Activated T-helper 9 cell treated with anti-CD3 and anti-CD28 coated beads, Interleukin-2, amount 50 U/mL, for 16 hours (primary cell): ENCODE measurements at regions not wholly inside any gene's neighbourhood (a gene's known extent, or its start where the extent isn't known, plus 50 kb on each side); places are given as distances from the start of the nearest gene placed in this dataset.

Source experiments
- DNase-seq: peaks from one replicate; pipeline ENCODE4 v3.0.0-alpha.2; 2020; ENCODE audit warnings: low read depth

GRCh38 chr4:180898305-180898704 lies 1344.9 kb upstream of the TENM3 start:
- no peak for DNase-seq

GRCh38 chr4:180900781-180901180 lies 1342.4 kb upstream of the TENM3 start:
- no peak for DNase-seq

DNA sequence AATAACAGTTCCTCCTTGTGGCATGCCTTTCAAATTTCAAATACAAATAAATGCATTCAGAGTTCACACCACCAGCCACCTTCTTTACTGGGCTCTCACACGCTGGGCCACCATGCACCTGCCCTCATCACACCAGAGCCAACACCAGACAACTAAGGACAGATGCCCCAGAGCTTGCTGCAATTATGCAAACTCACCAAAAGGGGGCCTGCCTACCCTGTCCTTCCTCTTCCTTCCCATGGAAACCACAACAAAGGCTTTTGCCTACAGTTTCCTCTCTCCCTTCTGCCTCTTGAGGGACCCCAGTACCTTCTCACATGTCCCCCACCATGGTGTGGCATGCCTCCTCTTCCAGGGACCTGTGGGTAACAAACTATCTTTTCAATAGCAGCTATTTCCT lies 1333.9 kb upstream of the TENM3 start:
- no peak for DNase-seq

- DNase-seq, result no peak
Measured at GRCh38 chr4:180913750-180914149, 1329.5 kb upstream of the TENM3 start.

- DNase-seq, result no peak
Measured at GRCh38 chr4:180923486-180923885, 1319.7 kb upstream of the TENM3 start.

DNA sequence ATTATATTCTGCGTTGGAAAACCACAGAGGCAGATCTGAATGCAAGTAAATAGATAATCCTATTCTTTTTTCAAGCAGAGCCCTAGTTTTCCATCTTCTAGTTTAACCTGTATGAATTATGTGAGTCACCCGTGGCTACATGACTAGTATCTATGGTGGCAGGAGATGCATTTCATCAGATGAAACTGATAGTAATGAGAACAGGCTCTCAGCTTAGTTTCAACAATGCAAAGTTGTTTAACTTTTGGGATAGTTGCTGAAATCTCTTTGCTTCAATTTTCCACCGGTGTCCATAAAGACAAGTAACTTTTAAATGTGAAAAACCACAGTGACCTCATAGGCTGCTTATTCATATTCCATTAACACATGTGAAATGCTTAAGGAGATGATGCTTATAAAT lies 1317.4 kb upstream of the TENM3 start:
- DNase-seq, result no peak

GRCh38 chr4:180926277-180926676 lies 1316.9 kb upstream of the TENM3 start:
- no peak for DNase-seq

- no peak for DNase-seq
Measured at GRCh38 chr4:180932370-180933001, 1310.7 kb upstream of the TENM3 start.

DNA sequence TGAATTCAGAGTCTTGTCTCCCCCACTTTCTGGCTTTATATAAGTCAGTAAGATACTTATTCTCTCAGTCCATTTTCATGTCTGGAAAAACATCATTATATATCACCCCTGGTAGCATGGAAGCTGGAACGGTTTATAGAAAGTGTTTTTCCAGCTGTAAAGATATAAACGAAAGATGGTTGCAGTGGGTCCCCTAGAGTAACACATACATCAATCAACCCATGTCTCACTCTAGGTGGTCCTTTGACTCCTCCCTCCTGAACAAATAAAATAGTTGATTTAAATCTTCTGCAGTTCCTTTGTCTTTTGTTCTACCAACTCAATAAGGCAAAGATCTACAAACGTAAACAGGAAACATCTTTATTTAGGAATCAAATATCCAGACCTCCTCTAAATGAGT lies 1306.1 kb upstream of the TENM3 start:
- DNase-seq, result no peak

GRCh38 chr4:180940680-180941079 lies 1302.5 kb upstream of the TENM3 start:
- DNase-seq, result no peak

- DNase-seq, result no peak
Measured at GRCh38 chr4:180942367-180942916, 1300.8 kb upstream of the TENM3 start.

DNA sequence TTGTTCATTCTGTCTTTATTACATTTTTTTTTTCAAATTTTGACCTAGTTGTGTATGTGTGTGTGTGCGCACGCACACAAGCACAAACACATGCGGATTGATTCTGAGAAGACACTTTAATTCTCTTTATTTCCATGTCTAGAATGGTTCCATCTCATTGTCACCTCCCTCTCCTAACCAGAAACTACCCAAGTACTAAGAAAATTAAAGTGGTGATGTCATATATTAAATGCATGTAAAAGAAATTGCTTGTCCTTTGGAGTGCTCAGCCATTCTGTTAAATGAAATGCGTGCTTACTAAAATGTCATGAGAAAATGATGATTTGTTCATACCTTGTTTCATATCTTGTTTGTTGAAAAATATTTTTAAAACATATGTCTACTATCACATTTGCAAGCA lies 1297.0 kb upstream of the TENM3 start:
- DNase-seq, result no peak

DNA sequence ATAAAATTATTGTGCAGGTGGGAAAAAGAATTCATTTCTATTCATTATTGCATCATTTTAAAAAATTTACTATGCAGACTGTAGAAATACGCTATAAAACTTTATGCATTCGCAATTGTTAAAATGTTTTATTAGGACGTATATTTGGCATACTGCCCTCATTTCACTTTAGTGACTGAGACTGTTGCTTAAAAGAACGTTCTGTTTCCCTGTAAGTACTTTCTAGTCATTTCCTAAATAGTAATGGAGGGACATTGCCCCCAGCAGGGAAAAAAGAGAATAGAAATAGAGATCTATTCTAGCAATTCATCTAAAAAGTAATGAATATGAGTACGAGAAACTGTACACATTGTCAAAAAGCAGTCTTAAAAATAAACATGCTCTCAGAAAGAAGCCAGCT lies 1295.8 kb upstream of the TENM3 start:
- no peak for DNase-seq

DNA sequence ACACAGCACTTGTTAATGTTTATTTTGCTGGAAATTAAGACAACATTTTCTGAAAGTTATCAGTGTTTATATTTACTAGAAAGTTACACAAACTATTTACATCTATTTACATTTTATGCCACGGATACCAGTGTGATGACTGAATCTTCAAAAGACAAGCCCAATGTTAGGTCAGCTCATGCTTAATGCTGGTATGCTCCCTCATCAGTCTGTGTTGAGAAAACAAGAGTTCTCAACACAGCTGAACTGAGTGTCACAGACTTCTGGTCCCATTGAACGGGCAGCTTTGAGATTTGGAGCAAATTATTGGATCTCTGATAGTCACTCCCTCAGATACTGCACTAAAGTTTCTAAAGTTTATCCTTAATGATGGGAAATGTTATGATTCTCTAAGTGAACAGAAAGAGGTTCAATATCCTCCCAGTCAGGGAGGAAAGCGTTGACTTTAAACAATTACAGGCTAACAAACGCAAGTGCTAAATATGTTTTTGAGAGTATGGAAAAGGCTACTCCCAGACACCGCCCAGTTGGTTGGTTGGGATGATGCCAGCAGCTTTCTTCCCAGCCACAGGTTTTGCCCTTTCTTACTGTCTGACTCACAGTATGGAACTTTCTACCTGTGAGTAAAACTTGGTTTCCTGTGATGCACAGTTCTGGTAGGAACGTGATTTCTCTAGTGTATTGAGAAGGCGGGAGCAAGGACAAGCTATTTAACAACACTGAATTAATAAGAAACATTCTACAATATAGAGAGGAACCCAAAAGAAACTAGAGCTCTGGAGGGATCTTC lies 1293.6 kb upstream of the TENM3 start:
- DNase-seq, result no peak

GRCh38 chr4:180950377-180950776 lies 1292.8 kb upstream of the TENM3 start:
- DNase-seq, result no peak

- DNase-seq, result no peak
Measured at GRCh38 chr4:180951312-180951711, 1291.9 kb upstream of the TENM3 start.

DNA sequence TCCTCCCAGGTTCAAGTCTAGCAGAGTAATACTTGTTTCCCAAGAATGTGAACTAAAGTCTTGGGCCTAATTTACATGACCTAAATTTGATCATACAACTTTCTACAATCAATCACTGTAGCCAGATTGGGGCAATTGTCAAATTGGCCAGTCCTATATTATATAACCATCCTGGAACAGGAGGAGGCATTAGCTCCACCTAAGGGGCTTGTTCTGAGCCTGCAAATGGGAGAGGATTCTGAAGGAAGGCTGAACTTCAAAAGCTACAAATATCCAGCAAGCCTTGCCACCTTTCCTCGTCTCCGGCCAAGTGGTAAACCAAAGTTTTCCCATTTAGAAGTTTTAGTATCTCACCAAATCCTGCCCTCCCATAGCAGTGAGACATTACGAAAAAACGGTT lies 1289.6 kb upstream of the TENM3 start:
- DNase-seq, result no peak

DNA sequence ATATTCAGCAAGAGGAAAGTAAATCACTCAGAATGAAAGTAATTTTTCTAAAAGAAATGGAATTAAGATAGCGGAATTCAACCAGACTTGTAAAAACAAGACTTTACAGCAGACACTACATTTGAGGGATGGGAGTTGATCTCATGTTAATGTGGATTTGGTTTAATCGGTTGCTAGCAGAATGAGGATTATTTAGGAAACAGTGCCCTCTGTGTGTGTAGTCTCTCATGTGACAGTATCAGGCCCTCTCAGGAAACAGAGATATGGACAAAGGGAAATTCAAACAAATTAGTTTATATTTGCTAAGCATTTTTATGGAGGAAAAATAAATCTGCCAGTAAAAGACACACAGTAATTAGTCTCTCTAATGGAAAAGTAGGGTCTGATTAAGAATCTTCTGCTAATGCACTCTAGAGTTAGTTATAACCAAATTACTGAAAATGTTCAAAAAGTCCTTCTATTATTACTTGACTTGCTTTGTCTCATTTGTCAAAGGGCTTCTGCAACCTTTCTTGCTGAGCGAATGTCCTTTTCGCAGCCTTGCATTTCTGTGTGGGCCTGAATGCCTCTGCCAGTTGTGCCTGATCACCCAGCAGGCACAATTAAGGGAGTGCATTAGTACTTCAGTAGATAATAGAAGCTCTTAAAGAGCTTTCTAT lies 1282.3 kb upstream of the TENM3 start:
- DNase-seq, result no peak

- DNase-seq, result no peak
Measured at GRCh38 chr4:180962268-180962667, 1280.9 kb upstream of the TENM3 start.

DNA sequence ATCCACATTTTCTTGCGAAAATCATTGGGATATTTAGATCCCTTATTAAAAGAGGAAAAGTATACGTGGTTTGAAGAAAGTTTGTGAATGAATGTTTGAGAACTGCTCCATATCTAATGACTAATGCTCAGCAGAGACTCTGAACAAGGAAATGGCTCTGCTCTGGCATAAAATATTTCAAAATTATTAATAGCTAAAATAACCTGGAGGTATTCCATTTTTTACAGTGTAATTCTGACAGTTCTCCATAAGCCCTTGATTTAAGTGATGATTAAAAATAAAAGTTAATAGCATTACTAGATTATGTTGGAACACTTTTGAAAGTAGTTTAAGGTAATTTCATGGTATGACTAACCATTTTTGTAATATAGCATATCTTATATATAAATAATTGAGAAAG lies 1276.9 kb upstream of the TENM3 start:
- no peak for DNase-seq

DNA sequence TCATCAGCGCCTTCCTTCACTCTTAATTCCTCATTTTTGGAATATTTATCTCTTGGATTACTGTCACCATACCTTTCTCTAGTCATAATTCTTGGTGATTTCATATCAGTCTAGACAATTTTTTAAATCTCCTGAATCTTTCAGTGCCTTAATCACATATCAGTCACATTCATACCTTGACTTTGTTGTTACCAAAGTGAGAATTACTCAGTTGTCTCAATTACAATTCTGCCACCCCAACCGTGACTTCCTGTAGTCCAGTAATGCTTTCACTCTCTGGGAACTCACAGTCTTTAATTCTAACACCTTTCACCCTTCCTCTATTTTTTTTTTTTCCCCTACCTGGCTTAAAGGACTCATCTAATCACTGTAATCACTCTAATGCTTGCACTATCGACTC lies 1275.3 kb upstream of the TENM3 start:
- no peak for DNase-seq

- DNase-seq, result no peak
Measured at GRCh38 chr4:180973894-180974293, 1269.3 kb upstream of the TENM3 start.

DNA sequence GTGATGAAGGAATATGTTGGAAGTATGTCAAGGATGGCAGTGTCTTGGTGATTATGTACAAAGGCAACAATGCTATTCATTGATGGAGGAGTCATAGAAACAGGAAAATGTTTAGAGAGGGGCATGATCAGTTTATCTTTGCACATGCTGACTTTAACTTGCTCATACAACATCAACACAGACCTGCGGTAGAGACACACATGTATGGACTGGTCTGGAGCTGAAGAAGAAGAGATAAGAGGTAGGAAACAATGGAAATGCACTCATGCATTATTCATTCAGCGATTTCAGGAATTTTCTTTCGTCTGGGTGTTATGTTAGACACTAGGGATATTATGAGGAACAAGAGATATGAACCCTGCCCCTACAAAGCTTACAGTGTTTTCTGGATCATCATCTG lies 1252.3 kb upstream of the TENM3 start:
- DNase-seq, result no peak
